GM12891 (cell line): ENCODE measurements at regions not wholly inside any gene's neighbourhood (a gene's known extent, or its start where the extent isn't known, plus 50 kb on each side); places are given as distances from the start of the nearest gene placed in this dataset.
"Not testable (repeated sequence)": the region's sequence is repeated elsewhere in the genome, so short reads cannot be mapped to it uniquely, and the experiment has no call there.

ENCODE experiments used
- DNase-seq: peaks from one replicate; pipeline ENCODE4 v3.0.0; 2011; ENCODE audit warnings: low spot score; ENCODE audit not compliant: insufficient read length
- FAIRE-seq: peaks from 2 replicates; lab custom pipeline; 2011; peaks lifted over from hg19 to GRCh38; lab: Jason Lieb, UNC
- PAX5 ChIP-seq: IDR thresholded peaks from 2 replicates; pipeline ENCODE4 v1.6.1; 2011; ENCODE audit warnings: low read length, moderate library complexity, mild to moderate bottlenecking; ENCODE audit not compliant: insufficient read depth, severe bottlenecking
- POLR2A ChIP-seq: IDR thresholded peaks from 2 replicates; pipeline ENCODE4 v1.6.1; 2011; ENCODE audit warnings: low read depth, low read length, control low read depth
- POLR2AphosphoS5 ChIP-seq: IDR thresholded peaks from 2 replicates; pipeline ENCODE4 v1.6.1; 2011; ENCODE audit warnings: low read depth, low read length, control low read depth
- POU2F2 ChIP-seq: IDR thresholded peaks from 2 replicates; pipeline ENCODE4 v1.6.1; 2011; ENCODE audit warnings: low read depth, mild to moderate bottlenecking, control low read depth, low read length, moderate library complexity
- SPI1 ChIP-seq: IDR thresholded peaks from 2 replicates; pipeline ENCODE4 v1.6.1; 2011; ENCODE audit warnings: low read depth, low read length, control low read depth
- TAF1 ChIP-seq: IDR thresholded peaks from 2 replicates; pipeline ENCODE4 v1.6.1; 2011; ENCODE audit warnings: low read depth, low read length, control low read depth

DNA sequence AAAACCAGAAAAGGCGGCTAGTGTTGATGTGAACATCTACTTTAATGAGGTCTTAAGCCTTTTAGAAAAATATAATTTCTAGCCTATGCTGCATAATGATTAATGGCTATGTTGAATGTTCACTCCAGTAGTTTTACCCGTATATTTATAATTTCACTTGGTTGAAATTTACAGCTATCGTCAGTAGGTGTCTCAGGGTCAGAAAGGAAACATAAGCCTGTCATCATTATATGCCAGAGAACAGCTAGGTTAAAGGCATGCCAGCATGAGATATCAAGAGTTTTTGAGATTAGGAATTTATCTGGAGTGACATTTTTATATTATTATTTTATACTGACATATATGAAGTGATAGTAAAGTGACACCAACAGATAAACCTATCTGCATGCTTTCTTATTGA, 904.1 kb downstream of the OTOL1 start:
- no peak for FAIRE-seq

GRCh38 chr3:162411556-162411955, 914.9 kb downstream of the OTOL1 start:
- DNase-seq, FAIRE-seq: not testable (repeated sequence)

More for the DNA sequence above, 904.1 kb downstream of the OTOL1 start:
- no peak for TF ChIP-seq POLR2AphosphoS5
- no peak for TF ChIP-seq TAF1
- TF ChIP-seq SPI1 = no peak
- no peak for TF ChIP-seq PAX5
- TF ChIP-seq POLR2A = no peak
- no peak for TF ChIP-seq POU2F2
- DNase-seq = no peak

DNA sequence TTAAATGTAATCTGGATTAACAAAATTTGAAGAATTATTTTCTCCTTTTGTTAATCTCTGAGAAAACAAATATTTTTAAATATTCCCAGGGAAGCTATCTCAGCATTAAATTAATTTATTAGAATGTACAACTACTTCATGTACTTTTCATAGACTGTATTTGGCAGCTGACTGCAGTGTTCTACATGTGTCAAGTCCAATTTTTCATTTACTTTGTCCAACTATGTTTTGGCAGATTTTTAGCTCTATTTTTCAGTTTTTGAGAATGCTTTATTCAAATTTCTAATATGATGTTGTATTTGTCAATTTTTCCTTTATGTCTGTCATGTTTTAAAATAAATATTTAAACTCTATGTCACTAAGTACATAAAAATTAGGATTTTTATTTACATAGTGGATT, 925.1 kb downstream of the OTOL1 start:
- DNase-seq = no peak
- FAIRE-seq = no peak
- TF ChIP-seq TAF1 (no peak), SPI1 (no peak), POLR2A (no peak), POU2F2 (no peak), POLR2AphosphoS5 (no peak), PAX5 (no peak)

- TF ChIP-seq POLR2AphosphoS5 (no peak), SPI1 (no peak), POLR2A (no peak), PAX5 (no peak), POU2F2 (no peak), TAF1 (no peak)
- DNase-seq (no peak), FAIRE-seq (no peak)
Observed at GRCh38 chr3:162428192-162428591, 931.6 kb downstream of the OTOL1 start.

GRCh38 chr3:162435750-162436149, 939.1 kb downstream of the OTOL1 start:
- DNase-seq = no peak
- TF ChIP-seq PAX5 = no peak
- no peak for TF ChIP-seq POU2F2
- no peak for TF ChIP-seq TAF1
- no peak for TF ChIP-seq POLR2AphosphoS5
- TF ChIP-seq SPI1 = no peak
- TF ChIP-seq POLR2A = no peak
- no peak for FAIRE-seq

- FAIRE-seq (no peak), DNase-seq (no peak)
- no peak for TF ChIP-seq PAX5
- TF ChIP-seq SPI1 = no peak
- TF ChIP-seq POU2F2 = no peak
- TF ChIP-seq TAF1 = no peak
- no peak for TF ChIP-seq POLR2A
- TF ChIP-seq POLR2AphosphoS5 = no peak
Observed at GRCh38 chr3:162436826-162437225, 940.2 kb downstream of the OTOL1 start.

DNA sequence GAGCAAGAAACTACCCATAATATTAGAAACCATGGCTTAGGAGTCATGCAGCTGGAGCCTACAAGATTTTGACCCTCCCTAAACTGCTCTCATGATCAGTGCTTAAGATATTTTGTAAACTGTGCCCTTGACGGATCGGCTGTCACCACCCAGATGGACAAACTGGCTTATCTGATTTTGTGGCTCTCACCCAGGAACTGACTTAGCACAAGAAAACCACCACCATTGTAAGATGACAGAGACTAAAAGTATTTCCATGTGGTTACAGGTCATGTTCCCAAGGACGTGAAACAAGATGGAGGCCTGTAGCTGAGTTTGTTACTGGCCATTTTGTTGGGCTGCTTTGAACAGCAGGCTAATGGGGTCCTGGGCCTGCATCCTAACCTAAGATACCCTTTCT, 940.9 kb downstream of the OTOL1 start:
- DNase-seq (no peak), FAIRE-seq (no peak)
- TF ChIP-seq TAF1 = no peak
- no peak for TF ChIP-seq SPI1
- TF ChIP-seq PAX5 = no peak
- TF ChIP-seq POLR2A = no peak
- no peak for TF ChIP-seq POLR2AphosphoS5
- TF ChIP-seq POU2F2 = no peak

- FAIRE-seq = no peak
- DNase-seq = no peak
- TF ChIP-seq POLR2A (no peak), TAF1 (no peak), POLR2AphosphoS5 (no peak), SPI1 (no peak), POU2F2 (no peak), PAX5 (no peak)
Observed at GRCh38 chr3:162441716-162442115, 945.1 kb downstream of the OTOL1 start.

GRCh38 chr3:162443376-162443775, 946.8 kb downstream of the OTOL1 start:
- TF ChIP-seq POLR2A = no peak
- TF ChIP-seq POU2F2 = no peak
- no peak for TF ChIP-seq SPI1
- TF ChIP-seq PAX5 = no peak
- TF ChIP-seq TAF1 = no peak
- no peak for TF ChIP-seq POLR2AphosphoS5
- FAIRE-seq (no peak), DNase-seq (no peak)

DNA sequence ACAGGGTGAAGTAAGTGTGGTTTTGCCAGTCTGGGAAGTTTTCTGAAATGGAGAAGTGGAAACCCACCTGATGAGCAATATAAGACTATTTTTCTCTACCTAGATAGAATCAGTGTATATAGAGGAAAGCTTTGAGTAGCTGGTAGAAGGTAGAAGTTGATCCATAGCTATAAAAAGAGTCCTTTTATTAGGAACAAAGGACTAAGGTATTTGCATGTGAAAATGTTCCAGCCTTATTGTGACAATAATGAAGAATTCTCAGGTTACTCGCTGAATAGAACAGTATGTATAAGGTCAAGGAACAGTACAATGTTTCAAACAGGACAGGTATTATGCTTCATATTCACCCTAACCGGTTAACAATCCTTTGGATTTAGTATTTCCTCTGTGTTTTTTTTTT, 972.2 kb downstream of the OTOL1 start:
- TF ChIP-seq PAX5 = no peak
- no peak for DNase-seq
- no peak for FAIRE-seq

DNA sequence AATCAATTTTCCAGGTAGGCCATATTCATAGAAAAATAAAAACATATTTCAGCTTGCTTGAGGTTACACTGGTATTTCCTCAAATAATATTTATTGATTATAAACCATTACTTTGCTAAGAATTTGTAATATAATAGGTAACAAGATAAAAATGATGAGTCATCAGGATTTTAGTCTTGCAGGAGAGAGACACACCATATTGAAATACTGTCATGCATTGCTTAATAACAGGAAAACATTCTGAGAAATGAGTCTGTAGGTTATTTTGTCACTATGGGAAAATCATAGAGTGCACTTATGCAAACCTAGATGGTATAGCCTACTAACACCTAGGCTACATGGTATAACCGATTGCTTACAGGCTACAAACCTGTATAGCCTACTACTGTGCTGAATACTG, 990.5 kb downstream of the OTOL1 start:
- FAIRE-seq (no peak), DNase-seq (no peak)
- TF ChIP-seq PAX5 = no peak
- no peak for TF ChIP-seq POU2F2
- no peak for TF ChIP-seq POLR2A
- TF ChIP-seq POLR2AphosphoS5 = no peak
- TF ChIP-seq TAF1 = no peak
- TF ChIP-seq SPI1 = no peak
